ENCODE measurements at regions not wholly inside any gene's neighbourhood (a gene's known extent, or its start where the extent isn't known, plus 50 kb on each side); places are given as distances from the start of the nearest gene placed in this dataset.
"Not testable (repeated sequence)": the region's sequence is repeated elsewhere in the genome, so short reads cannot be mapped to it uniquely, and the experiment has no call there.

GRCh38 chr16:13558752-13559151 is 361.2 kb upstream of the ERCC4 start:
- DNase-seq, result no peak

DNA sequence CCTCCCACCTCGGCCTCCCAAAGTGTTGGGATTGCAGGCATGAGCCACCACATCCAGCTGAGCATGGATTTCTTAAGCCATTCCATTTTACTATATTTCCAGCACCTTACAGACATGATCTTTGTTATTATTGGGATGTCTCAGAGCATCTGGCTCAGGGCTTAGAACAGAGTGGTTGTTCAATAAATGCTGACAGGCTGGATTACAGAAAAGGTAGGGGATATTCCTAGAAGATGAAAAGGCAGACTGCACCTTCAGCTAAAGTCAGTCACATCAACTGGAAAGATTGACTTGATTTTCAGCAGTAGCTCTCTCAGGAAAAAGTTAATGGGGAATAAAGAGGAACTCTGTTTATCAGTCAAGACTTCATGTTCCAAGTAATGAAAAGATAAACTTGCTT is 360.3 kb upstream of the ERCC4 start:
- DNase-seq, result no peak

GRCh38 chr16:13560151-13560550 is 359.8 kb upstream of the ERCC4 start:
- DNase-seq, result no peak

DNA sequence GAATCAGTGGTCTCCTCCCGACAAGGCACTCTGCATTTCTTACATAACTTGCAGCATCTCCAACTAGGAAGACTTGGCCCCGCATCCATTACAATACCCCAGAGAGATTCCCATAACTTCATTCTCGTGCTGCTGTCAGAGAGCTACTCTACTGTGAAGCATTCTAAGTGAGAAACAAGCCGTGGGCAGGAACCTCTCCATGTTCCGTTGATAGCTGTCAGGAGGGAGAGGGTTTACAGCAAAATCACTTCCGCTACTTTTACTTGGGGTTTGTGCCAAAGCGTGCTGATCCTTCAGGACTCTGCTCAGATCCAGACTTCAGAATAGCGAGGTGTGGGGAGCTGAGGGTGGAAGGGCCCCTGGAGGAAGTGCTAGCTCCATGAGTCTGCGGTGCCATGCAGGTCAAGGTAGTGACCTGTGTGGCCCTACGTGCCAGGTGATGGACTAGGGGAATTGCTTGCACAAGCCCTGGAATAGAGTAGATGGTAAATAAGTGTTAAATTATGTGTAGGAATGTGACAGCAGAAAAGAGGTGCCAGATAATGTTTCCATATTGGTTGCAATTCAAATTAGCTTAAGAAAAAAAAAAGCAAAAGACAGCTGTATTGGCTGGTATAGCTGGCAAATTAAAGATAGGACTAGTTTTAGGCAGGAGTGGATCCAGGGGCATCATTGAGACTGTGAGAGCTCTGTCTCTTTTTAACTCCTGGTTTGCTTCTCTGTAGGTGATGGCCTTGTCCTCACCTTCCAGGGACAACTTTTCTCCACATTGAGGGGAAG is 358.5 kb upstream of the ERCC4 start:
- DNase-seq, result no peak

- DNase-seq, result no peak
Observed at GRCh38 chr16:13568803-13569202, 351.2 kb upstream of the ERCC4 start.

- DNase-seq, result no peak
Observed at GRCh38 chr16:13569986-13570385, 350.0 kb upstream of the ERCC4 start.

DNA sequence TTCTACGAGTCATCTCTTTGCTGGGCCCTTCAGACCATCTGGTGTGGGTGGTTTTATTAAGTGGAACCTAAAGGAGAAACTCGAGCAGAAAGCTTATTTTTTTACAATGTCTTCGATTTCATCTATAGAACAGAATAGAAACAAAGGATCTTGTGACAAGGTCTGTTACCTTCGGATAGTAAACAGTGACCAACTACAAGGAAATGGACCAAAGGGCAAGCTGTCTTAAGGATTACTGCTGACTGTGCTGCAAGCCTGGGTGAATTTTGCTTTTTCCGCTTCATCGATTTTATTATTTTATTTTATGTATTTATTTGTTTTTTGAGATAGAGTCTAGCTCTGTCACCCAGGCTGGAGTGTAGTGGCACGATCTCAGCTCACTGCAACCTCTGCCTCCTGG is 348.9 kb upstream of the ERCC4 start:
- peak; percentile 7 for DNase-seq

DNA sequence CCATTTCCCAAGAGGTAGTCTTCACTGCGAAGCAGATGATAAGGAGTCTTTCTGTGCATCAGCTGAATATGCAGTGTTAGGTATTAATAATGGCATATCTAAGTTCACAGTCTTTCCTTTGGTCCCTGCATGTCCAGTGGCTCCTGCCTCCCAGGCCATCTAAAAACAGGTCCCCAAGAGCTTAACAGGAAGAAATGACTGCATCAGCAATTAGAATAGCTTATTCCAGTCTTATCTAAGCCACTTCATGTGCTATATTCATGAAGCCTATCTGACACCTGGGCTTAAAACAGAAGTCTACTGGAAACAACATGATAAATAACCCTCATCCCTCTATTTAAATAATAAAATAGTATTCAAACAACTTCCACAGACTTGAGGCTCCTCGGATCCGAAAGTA is 346.1 kb upstream of the ERCC4 start:
- DNase-seq, result no peak

DNA sequence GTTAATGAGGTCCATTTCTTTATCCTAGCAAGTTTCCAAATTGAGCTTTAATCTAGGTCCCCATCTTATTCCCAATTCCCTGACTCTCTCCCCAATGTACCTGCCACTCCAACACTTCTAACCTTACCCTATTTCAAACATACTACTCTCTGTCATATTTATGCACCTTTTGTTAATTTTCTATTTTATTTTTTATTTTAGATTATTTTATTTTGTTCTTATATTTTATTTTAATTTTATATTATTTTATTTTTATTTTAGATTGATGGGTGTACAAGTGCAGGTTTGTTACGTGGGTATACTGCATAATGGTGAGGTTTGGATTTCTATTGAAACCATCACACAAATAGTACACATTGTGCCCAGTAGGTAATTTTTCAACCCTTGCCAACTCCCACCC is 333.9 kb upstream of the ERCC4 start:
- no peak for DNase-seq

- DNase-seq, result no peak
Observed at GRCh38 chr16:13587181-13587580, 332.8 kb upstream of the ERCC4 start.

- DNase-seq, result no peak
Observed at GRCh38 chr16:13594823-13595222, 325.1 kb upstream of the ERCC4 start.

DNA sequence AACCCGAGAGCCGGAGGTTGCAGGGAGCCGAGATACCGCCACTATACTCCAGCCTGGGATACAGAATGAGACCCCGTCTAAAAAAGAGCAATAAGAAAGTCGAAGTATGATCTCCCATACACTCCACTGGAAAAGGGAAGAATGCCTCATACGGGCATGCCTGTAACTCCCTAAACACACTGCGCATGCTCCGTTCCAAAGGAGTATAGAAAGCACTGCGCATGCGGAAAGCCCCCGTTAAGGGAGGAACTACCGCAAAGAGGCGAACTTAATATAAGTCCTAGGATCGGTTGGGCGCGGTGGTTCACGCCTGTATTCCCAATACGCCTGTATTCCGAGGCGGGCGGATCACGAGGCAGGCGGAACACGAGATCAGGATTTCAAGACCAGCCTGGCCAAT is 313.1 kb upstream of the ERCC4 start:
- no peak for DNase-seq

GRCh38 chr16:13607289-13607688 is 312.7 kb upstream of the ERCC4 start:
- DNase-seq, result no peak

DNA sequence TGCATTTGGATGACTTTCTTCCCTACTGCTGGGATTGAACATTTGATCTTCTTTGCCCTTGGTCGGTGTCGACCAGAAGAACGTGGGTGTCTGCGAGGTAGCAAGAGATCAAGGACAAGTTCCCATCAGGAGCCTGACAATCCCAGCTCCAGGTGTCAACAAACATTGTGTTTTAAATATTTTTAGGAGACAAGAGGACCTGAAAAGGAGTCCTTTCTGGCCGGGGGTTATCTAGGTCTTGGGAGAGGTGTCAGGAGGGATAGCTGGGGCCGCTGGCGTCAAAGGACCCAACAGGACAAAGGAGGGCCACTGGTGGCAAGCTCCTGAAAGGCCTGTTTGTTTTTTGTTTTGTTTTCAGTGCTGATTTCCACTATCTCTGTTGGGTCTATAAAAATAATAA is 308.4 kb upstream of the ERCC4 start:
- no peak for DNase-seq

DNA sequence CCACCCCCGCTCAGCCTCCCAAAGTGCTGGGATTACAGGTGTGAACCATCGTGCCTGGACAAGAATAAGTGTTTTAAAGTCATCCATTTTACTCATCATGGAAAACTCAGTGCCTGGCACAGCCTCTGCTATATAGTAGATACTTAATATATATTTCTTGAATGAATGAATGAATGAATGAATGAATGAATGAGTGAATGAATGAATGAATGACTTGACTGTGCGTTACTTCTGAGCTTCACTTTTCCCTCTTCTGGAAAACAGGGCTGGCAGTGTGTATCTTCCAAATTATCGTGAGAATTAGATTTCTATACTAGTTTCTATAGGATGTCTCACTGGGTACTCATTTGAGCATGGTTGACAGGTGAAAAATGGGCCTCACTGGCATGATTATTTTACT is 307.3 kb upstream of the ERCC4 start:
- DNase-seq, result no peak

GRCh38 chr16:13613165-13613564 is 306.8 kb upstream of the ERCC4 start:
- DNase-seq, result no peak

- DNase-seq, result no peak
Observed at GRCh38 chr16:13621639-13622038, 298.3 kb upstream of the ERCC4 start.

DNA sequence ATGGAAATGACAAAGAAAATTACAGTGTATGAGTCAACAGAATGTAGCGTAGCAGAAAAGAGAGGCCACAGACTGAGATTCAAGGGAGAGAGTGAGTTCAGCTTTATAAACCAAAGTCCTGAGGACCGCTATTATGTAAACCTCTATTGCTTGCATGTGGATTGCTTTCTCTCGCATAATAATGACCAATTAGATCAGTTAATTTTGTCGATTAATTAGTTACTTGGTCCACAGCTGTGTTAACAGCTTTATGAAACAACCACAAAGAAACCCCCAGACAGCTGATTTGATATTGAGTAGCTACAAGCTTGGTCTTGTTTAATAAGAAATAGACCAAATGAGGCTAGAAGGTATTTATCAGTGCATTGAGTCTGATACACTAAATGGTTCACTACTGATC is 291.8 kb upstream of the ERCC4 start:
- DNase-seq, result no peak

GRCh38 chr16:13629704-13630103 is 290.2 kb upstream of the ERCC4 start:
- DNase-seq, result no peak

DNA sequence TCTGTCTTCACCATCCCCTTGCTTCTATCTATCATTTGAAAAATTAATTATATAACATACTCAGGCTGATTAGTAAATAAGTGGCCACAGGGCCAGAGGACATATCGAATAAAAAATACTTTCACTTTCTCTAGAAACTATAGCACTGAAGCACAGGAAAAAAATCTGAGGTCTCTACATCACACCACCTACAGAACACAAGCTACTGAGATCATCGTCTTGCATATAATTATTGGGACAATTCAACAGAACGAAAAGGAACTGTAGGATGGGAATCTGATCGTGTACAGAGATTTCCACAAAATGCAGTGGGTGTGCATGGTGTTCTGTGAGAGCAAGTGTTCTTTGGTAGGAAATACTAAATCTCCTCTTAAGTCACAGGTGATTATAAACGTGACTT is 289.6 kb upstream of the ERCC4 start:
- no peak for DNase-seq

GRCh38 chr16:13631213-13631767 is 288.7 kb upstream of the ERCC4 start:
- no peak for DNase-seq

- DNase-seq, result no peak
Observed at GRCh38 chr16:13631916-13632315, 288.0 kb upstream of the ERCC4 start.

DNA sequence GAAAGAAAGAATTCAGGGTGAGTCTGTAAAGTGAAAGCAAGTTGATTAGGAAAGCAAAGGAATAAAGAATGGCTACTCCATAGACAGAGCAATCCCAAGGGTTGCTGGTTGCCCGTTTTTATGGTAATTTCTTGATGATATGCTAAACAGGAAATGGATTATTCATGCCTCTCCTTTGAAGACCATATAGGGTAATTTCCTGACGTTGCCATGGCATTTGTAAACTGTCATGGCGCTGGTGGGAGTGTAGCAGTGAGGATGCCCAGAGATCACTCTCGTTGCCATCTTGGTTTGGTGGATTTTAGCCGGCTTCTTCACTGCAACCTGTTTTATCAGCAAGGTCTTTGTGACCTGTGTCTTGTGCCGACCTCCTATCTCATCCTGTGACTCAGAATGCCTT is 287.4 kb upstream of the ERCC4 start:
- not testable (repeated sequence) for DNase-seq

DNA sequence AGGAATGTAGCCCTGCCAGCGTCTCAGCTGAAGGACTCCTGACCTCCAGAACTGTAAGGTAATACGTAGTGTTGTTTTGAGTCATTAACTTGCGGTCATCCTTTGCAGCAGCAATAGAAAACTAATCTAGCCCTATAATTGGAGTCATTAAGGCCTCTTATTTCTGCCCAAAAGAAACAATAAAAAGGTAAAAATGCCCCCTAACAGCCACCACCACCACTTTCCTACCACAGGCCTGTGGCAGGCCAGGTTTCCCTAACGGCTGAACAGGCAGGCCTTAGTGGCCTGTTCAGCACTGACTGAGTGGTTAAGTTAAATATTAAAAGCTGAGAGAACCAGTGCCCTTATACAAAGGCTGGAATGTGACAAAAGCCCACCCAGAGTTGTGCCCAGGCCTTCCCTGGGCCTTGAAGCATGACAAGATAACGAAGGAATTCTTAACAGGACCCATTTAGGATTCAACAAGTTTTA is 286.5 kb upstream of the ERCC4 start:
- DNase-seq, result no peak

DNA sequence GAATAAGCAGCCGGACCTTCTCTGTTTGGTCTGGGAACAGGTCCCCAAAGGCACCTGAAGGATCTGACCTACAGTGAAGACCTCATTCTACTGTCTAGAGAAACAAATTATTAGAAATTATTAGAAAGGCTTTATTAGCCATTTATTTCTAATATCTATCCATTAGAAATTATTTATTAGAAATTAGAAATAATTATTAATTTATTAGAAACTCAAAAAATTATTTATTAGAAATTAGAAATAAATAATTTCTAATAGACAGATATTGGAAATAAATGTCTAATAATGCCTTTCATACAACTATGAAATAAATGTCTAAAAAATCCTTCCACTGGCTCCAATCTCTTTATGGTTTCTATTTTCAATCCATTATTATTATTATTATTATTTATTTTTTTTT is 285.7 kb upstream of the ERCC4 start:
- no peak for DNase-seq
